Loucy (cell line): ENCODE measurements at regions not wholly inside any gene's neighbourhood (a gene's known extent, or its start where the extent isn't known, plus 50 kb on each side); places are given as distances from the start of the nearest gene placed in this dataset.

Experiments used
- H2AFZ ChIP-seq: fragments of 200-600 bp; sonication (generic); 2 replicates; pipeline ENCODE4 v1.6.0; 2016; ENCODE audit warnings: antibody characterized with exemption, mild to moderate bottlenecking, low read length, moderate library complexity
- H3F3A ChIP-seq: fragments of 200-600 bp; 2 replicates; pipeline ENCODE4 v1.6.0; 2016; ENCODE audit warnings: antibody characterized with exemption, low read depth, mild to moderate bottlenecking
- H3K27me3 ChIP-seq: fragments of 200-600 bp; sonication (generic); 2 replicates; pipeline ENCODE4 v1.6.1; 2014; ENCODE audit warnings: low read length, mild to moderate bottlenecking; ENCODE audit not compliant: insufficient read depth, poor library complexity, severe bottlenecking
- H3K36me3 ChIP-seq: fragments of 200-600 bp; sonication (generic); 2 replicates; pipeline ENCODE4 v1.6.1; 2016; ENCODE audit warnings: low read length; ENCODE audit not compliant: insufficient read depth
- H3K4me1 ChIP-seq: fragments of 200-600 bp; sonication (generic); 2 replicates; pipeline ENCODE4 v1.5.1; 2014; ENCODE audit warnings: low read length, mild to moderate bottlenecking; ENCODE audit not compliant: insufficient read depth, poor library complexity, severe bottlenecking
- H3K4me2 ChIP-seq: fragments of 200-600 bp; sonication (generic); 2 replicates; pipeline ENCODE4 v1.6.0; 2014; ENCODE audit warnings: antibody characterized with exemption, low read length, low read depth, mild to moderate bottlenecking; ENCODE audit not compliant: poor library complexity, severe bottlenecking
- H3K4me3 ChIP-seq: fragments of 200-600 bp; sonication (generic); 2 replicates; pipeline ENCODE4 v1.5.1; 2014; ENCODE audit warnings: low read length, mild to moderate bottlenecking, mixed read lengths; ENCODE audit not compliant: poor library complexity, severe bottlenecking
- H3K79me2 ChIP-seq: fragments of 200-600 bp; sonication (generic); 2 replicates; pipeline ENCODE4 v1.6.1; 2014; ENCODE audit warnings: low read length; ENCODE audit not compliant: insufficient read depth
- H3K9ac ChIP-seq: fragments of 200-600 bp; sonication (generic); 2 replicates; pipeline ENCODE4 v1.6.0; 2014; ENCODE audit warnings: mild to moderate bottlenecking, low read depth, low read length, moderate library complexity; ENCODE audit not compliant: poor library complexity, severe bottlenecking
- H3K9me2 ChIP-seq: fragments of 200-600 bp; sonication (generic); replicated peaks from 2 replicates; pipeline ENCODE4 v1.6.1; 2016; ENCODE audit warnings: low read depth, low read length, mixed read lengths
- H3K9me3 ChIP-seq: fragments of 200-600 bp; sonication (generic); 2 replicates; pipeline ENCODE4 v1.6.1; 2014; ENCODE audit warnings: mild to moderate bottlenecking, antibody characterized with exemption, low read length, low read depth; ENCODE audit not compliant: insufficient read depth
- H4K20me1 ChIP-seq: fragments of 200-600 bp; sonication (generic); 2 replicates; pipeline ENCODE4 v1.6.0; 2014; ENCODE audit warnings: antibody characterized with exemption, low read length, mild to moderate bottlenecking; ENCODE audit not compliant: insufficient read depth, poor library complexity, severe bottlenecking
- EZH2phosphoT487 ChIP-seq: fragments of 200-600 bp; IDR thresholded peaks from 2 replicates; pipeline ENCODE4 v1.6.1; 2018; ENCODE audit warnings: antibody characterized with exemption, mild to moderate bottlenecking, moderate library complexity, borderline replicate concordance
- TF ChIP-seq, protein P1 (sequence below): fragments of 200-600 bp; sonication (generic); conservative IDR thresholded peaks from 2 replicates; pipeline ENCODE4 v1.5.1; 2014; ENCODE audit warnings: mild to moderate bottlenecking, antibody characterized with exemption, low read length

DNA sequence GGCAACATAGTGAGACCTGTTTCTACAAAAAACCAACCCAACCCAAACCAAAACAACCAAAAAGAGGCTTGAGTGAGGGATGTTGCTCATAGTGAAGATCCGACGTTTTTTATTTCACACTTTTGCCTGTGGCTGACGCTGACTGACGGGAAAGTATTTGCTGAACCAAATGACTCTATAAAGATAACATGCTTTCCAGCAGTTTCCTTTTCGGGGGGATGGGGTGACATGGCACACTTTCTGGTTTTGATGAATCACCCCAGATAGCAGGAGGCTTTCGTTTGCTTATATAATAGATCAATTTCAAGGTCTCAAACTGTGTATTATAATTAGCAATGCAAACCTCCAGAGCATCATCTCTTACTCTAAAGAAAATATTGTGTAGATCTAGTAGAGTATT lies 150.8 kb downstream of the AQP4 start:
- H3K36me3 ChIP-seq: no peaks in the 10 kb centered on the region
- H2AFZ ChIP-seq: peak overlapping the region; percentile 14; the same call in 1 of the 2 replicates
- H3F3A ChIP-seq: peaks cover 10% of the 10 kb centered on the region; the same call in 1 of the 2 replicates
- peak overlapping the region; percentile 3 for H3K4me3 ChIP-seq
- peak overlapping the region; percentile 52 for H3K4me2 ChIP-seq
- no peak for TF ChIP-seq EZH2phosphoT487
- TF ChIP-seq, protein P1, sequence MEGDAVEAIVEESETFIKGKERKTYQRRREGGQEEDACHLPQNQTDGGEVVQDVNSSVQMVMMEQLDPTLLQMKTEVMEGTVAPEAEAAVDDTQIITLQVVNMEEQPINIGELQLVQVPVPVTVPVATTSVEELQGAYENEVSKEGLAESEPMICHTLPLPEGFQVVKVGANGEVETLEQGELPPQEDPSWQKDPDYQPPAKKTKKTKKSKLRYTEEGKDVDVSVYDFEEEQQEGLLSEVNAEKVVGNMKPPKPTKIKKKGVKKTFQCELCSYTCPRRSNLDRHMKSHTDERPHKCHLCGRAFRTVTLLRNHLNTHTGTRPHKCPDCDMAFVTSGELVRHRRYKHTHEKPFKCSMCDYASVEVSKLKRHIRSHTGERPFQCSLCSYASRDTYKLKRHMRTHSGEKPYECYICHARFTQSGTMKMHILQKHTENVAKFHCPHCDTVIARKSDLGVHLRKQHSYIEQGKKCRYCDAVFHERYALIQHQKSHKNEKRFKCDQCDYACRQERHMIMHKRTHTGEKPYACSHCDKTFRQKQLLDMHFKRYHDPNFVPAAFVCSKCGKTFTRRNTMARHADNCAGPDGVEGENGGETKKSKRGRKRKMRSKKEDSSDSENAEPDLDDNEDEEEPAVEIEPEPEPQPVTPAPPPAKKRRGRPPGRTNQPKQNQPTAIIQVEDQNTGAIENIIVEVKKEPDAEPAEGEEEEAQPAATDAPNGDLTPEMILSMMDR: no peak
- H3K27me3 ChIP-seq: no peaks in the 10 kb centered on the region
- H3K9ac ChIP-seq: peak overlapping the region; percentile 32
- H3K9me3 ChIP-seq: no peaks in the 10 kb centered on the region
- no peaks in the 10 kb centered on the region for H3K9me2 ChIP-seq
- peaks cover 74% of the 10 kb centered on the region for H3K4me1 ChIP-seq
- no peaks in the 10 kb centered on the region for H3K79me2 ChIP-seq
- no peaks in the 10 kb centered on the region for H4K20me1 ChIP-seq

DNA sequence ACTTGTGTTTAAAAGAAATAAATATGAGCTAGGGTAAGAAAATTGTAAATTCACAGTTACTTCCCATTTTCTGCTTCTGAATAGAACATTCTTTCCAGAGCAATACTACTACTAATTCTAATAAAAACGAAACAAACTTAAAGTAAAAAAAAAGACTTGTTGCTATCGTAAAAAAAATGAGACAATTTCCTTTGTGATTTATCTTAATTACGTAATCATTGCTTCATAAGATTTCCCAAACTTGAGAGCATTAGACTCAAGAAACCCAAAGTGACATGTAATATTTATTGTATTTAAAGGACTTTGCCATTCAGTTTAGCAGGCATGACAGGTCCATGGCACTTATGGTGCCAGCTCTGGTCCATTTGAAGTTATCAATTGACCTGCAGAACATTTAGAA lies 153.8 kb downstream of the AQP4 start:
- no peaks in the 10 kb centered on the region for H3K9me2 ChIP-seq
- no peaks in the 10 kb centered on the region for H4K20me1 ChIP-seq
- peak overlapping the region; percentile 72 for H3K9ac ChIP-seq
- no peak overlapping the region for H2AFZ ChIP-seq
- no peak overlapping the region for H3K4me3 ChIP-seq
- TF ChIP-seq, protein P1: no peak
- H3K27me3 ChIP-seq: no peaks in the 10 kb centered on the region
- peak overlapping the region; percentile 5 for H3K4me2 ChIP-seq
- no peaks in the 10 kb centered on the region for H3K36me3 ChIP-seq
- H3K9me3 ChIP-seq: no peaks in the 10 kb centered on the region
- peaks cover 85% of the 10 kb centered on the region for H3K4me1 ChIP-seq
- H3K79me2 ChIP-seq: no peaks in the 10 kb centered on the region
- peaks cover 14% of the 10 kb centered on the region; the same call in 1 of the 2 replicates for H3F3A ChIP-seq

DNA sequence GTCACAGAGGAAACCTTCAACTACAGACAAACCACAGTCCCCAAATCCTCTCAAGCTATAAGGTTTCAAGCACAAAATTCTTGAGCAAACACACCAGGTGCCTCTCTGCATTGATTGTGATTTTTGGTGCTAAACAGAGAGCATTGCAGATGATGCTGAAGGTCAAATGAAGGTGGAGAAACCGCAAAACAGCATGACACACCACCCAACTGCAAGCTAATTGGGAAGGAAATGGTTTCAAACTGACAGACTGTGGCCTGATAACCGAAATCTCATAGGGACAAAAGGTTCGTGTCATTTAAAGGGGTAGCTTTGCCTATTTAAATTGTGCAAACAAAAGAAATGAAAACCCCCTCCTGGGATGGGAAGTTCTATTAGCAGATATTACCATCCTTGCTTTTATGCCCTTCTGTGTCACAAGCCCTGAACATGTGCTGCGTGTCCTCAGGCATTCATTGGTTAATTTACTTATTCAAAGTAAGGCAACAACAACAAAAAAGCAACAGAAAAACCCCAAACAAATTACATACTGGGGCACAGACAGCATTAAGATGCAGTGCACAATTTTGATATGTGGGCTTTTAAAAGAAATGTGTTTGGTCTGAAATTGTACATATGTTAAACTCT lies 154.9 kb downstream of the AQP4 start:
- TF ChIP-seq, protein P1: no peak
- no peak for TF ChIP-seq EZH2phosphoT487
- H3K9me2 ChIP-seq: no peaks in the 10 kb centered on the region

More for the DNA sequence above, 154.9 kb downstream of the AQP4 start:
- no peaks in the 10 kb centered on the region for H3K9me3 ChIP-seq
- H3K79me2 ChIP-seq: no peaks in the 10 kb centered on the region
- H3K9ac ChIP-seq: peak overlapping the region; percentile 72
- peak overlapping the region; percentile 76 for H3K4me2 ChIP-seq
- H4K20me1 ChIP-seq: no peaks in the 10 kb centered on the region
- H3K4me1 ChIP-seq: peaks cover 76% of the 10 kb centered on the region
- peak overlapping the region; percentile 63 for H3K4me3 ChIP-seq
- H3K27me3 ChIP-seq: no peaks in the 10 kb centered on the region
- no peaks in the 10 kb centered on the region for H3K36me3 ChIP-seq
- peaks cover 14% of the 10 kb centered on the region; the same call in 1 of the 2 replicates for H3F3A ChIP-seq
- no peak overlapping the region for H2AFZ ChIP-seq
